CD4-positive, alpha-beta T cell treated with Interleukin-21 for 1 hour (primary cell): ENCODE measurements at regions not wholly inside any gene's neighbourhood (a gene's known extent, or its start where the extent isn't known, plus 50 kb on each side); places are given as distances from the start of the nearest gene placed in this dataset.
"Not testable (repeated sequence)": the region's sequence is repeated elsewhere in the genome, so short reads cannot be mapped to it uniquely, and the experiment has no call there.

Experiments
- DNase-seq: peaks from one replicate; pipeline ENCODE4 v3.0.0-alpha.2; 2020

- DNase-seq: no peak
These were observed 175.4 kb upstream of the PWP1 start for GRCh38 chr12:107510211-107510610.

- DNase-seq: no peak
These were observed 174.3 kb upstream of the PWP1 start for GRCh38 chr12:107511292-107511691.

GRCh38 chr12:107512391-107512790 lies 173.2 kb upstream of the PWP1 start:
- no peak for DNase-seq

- DNase-seq: no peak
These were observed 172.4 kb upstream of the PWP1 start for GRCh38 chr12:107513184-107513583.

GRCh38 chr12:107513636-107514400 lies 171.8 kb upstream of the PWP1 start:
- no peak for DNase-seq

GRCh38 chr12:107514887-107515445 lies 170.6 kb upstream of the PWP1 start:
- DNase-seq: no peak

- DNase-seq: no peak
These were observed 170.1 kb upstream of the PWP1 start for GRCh38 chr12:107515446-107515958.

- not testable (repeated sequence) for DNase-seq
These were observed 167.8 kb upstream of the PWP1 start for GRCh38 chr12:107517816-107518215.

GRCh38 chr12:107518868-107519267 lies 166.7 kb upstream of the PWP1 start:
- no peak for DNase-seq

- DNase-seq: no peak
These were observed 165.4 kb upstream of the PWP1 start for GRCh38 chr12:107519906-107520859.

- DNase-seq: no peak
These were observed 163.7 kb upstream of the PWP1 start for GRCh38 chr12:107521826-107522355.

- no peak for DNase-seq
These were observed 162.7 kb upstream of the PWP1 start for GRCh38 chr12:107522692-107523477.

- no peak for DNase-seq
These were observed 161.6 kb upstream of the PWP1 start for GRCh38 chr12:107523775-107524535.

GRCh38 chr12:107525063-107525718 lies 160.4 kb upstream of the PWP1 start:
- DNase-seq: no peak

GRCh38 chr12:107525719-107526554 lies 159.7 kb upstream of the PWP1 start:
- DNase-seq: no peak

GRCh38 chr12:107526555-107527180 lies 158.9 kb upstream of the PWP1 start:
- DNase-seq: no peak

GRCh38 chr12:107528731-107529365 lies 156.8 kb upstream of the PWP1 start:
- DNase-seq: no peak

GRCh38 chr12:107529991-107530390 lies 155.6 kb upstream of the PWP1 start:
- DNase-seq: no peak

- DNase-seq: no peak
These were observed 154.9 kb upstream of the PWP1 start for GRCh38 chr12:107530701-107531100.
